ENCODE measurements at regions not wholly inside any gene's neighbourhood (a gene's known extent, or its start where the extent isn't known, plus 50 kb on each side); places are given as distances from the start of the nearest gene placed in this dataset.

- no peak for DNase-seq
These were observed 88.0 kb downstream of the TMEM100 start for GRCh38 chr17:55634702-55635101.

- DNase-seq, result no peak
These were observed 89.8 kb downstream of the TMEM100 start for GRCh38 chr17:55632893-55633292.

- DNase-seq, result no peak
These were observed 90.4 kb downstream of the TMEM100 start for GRCh38 chr17:55632236-55632635.

- no peak for DNase-seq
These were observed 92.7 kb downstream of the TMEM100 start for GRCh38 chr17:55629995-55630394.

DNA sequence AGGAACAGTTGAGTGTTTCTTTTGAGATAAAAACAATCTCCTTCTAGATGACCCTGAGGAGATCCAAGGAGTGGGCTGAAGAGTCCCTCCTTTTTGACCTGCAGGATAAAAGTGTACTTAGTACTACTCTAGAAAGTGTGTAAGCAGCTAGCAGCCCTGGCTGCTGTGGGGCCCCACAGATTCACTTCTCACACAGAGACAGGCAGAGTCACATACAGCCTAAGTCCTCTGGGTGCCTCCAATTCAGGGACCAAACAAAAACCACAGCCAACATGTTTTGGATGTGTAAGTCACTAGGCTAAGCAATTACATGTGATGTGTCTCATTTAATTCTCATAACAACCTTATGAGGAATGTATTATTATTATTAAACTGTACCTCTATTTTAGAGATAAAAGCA lies 97.1 kb downstream of the TMEM100 start:
- no peak for DNase-seq

DNA sequence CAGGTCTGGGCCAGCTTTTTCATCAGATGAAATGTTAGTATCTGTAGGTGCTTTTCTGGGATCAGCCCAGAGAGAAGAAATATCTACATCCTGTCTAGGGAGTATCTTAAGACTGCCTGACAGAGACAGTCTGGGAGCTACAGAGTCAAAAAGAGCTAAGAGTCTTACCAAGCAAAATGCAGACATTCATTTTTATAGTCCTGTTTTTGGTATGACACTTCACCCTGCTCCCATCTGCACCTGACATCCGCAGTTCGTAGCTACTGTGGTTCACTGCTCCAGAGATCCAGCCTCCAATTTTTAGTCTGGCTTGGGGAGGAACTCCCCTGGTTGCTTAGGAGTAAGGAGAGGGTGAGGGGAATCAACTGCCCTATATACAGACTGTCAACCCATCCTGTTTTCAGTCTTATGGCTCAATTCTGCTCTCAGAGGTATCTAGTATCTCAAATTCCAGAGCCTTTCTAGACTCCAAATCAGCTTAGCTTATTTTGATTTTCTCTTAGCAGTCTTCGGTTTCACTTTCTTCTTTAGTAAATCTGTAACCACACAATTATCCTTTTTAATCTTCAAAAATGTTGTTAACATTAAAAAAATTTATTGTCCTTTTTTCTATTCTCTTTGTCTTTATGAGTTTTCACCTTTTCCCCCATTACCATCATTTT lies 97.8 kb downstream of the TMEM100 start:
- no peak for DNase-seq

- no peak for DNase-seq
These were observed 100.1 kb downstream of the TMEM100 start for GRCh38 chr17:55622547-55622946.

DNA sequence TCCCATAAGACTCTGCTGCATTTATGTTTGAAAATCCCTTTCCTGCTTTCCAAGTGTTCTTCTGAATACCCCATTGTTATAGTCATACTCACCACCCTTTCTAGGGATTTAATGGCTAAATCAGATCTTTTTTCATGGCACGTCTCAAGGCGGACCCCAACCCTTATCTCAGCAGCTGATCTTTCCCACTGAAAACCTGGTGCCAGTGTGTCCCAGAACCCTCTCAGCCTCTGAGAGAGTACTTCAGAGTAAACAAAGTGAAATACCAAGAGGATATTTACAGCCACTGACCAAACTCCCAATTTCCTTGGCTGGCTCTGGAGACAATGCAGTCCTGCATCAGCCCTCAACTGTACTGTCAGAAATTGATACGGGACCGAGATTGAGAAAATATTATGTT lies 101.7 kb downstream of the TMEM100 start:
- DNase-seq, result no peak

GRCh38 chr17:55620023-55620422 lies 102.6 kb downstream of the TMEM100 start:
- DNase-seq, result no peak

DNA sequence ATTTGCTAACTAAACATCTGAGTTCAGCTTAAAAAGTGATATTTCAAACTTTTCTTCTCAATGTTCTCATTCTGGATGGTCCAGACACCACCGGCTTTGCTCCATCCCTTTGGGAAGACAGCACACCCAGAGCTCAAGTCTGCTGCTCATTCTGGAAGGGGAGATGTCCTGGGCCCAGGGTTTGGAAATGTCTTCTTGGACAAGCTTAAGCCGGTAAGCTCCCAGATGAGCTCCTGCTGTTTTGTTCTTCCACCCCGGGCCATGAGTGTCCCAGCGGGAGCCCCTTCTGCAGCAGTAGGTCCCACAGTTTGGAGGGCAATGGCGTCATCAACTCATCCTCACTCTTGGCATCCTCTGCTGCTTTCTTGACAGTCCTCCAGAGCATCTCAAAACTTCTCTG lies 105.2 kb downstream of the TMEM100 start:
- DNase-seq, result no peak

- DNase-seq, result no peak
These were observed 102.8 kb upstream of the SMIM36 start for GRCh38 chr17:55614061-55614460.

GRCh38 chr17:55612691-55613141 lies 101.5 kb upstream of the SMIM36 start:
- DNase-seq, result no peak

DNA sequence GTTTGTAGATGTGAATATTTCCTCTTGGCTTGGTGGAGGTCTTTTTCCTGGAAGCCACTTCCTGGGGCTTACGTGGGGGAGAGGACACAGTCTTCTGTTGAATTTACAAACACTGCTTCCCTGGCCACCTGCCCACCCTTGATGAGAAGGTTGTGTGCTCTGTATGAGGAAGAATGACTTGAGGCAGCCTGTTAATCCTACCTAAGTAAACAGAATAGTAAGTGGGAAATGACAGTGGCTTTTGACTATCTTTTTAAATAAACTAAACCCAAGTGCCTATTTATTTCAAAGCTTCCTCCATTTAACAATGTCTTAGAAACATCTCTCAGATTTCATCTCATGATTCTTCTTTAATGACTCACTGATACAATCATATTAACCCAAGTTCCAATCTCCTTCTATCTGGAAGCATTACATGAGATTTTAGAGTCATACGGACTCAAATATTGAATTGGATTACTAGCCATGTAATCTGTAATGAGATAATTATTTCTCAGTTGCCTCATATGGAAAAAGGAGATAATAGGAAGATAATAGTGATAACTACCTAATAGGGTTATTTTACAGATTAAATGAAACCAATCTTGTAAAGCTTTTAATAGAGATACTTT lies 96.6 kb upstream of the SMIM36 start:
- no peak for DNase-seq

DNA sequence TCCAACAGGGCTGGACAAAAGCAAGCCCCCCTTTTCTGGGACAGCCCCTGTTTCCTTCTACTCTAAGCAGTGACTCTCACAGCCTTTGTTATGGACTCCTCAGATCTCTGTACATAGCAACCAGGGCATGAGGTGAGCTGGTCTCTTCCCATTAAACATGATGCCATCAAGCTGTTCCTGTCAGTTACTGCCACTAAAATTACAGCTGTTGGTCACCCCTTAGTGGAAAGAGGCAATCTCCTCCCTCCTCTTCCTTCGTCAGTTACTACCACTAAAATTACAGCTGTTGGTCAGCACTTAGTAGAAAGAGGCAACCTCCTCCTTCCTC lies 95.2 kb upstream of the SMIM36 start:
- DNase-seq, result no peak

- peak; percentile 40 for DNase-seq
These were observed 94.6 kb upstream of the SMIM36 start for GRCh38 chr17:55605705-55606487.

DNA sequence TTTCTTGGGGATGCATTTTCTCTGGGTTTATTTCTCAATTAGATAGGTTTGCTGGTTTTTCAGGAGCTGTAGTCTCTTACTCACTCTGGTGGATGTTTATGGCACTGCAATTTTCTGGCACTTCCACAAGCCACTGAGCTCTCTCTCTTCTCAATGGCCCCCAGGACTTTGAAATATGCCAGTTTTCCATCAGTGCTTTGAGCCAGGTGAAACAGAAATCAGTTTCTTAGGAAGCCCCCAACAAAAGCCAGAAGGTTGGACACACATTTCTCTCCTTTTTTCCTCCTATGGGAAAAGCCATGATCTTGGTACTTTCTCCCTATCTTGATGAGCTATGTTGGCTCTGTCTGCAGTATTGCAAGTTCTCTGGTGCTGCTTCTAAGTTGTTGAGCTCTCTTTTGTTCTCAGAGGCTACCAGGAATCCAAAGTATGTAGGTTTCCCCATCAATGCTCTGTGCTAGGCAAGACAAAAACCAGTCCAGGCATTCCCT lies 90.7 kb upstream of the SMIM36 start:
- DNase-seq, result no peak

GRCh38 chr17:55598495-55598894 lies 87.2 kb upstream of the SMIM36 start:
- no peak for DNase-seq

GRCh38 chr17:55588446-55589242 lies 77.4 kb upstream of the SMIM36 start:
- no peak for DNase-seq

DNA sequence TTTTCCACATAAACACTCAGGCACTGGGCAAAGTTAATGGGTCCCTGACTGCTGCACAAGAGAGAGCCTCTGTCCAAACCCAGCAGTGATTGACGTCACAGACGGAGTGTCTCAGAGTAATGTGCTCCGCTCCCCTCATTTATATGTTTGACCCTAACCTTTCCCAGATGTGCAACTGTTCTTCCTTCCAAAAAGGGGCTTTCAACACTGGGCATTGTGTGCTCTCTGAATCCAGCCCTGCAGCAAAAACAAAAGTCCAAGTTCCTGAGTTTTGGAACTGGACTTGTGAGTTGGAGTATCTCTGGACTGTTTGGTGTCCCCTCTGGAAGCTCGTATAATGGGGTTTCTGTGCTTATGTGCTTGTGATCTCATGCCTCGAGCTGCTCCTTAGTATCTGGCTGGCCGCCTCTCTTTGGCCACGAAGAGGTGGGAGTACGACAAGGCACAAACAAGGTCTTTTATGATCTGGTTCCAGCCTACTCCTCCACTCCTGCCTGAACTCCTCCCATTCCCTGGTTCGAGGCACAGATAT lies 76.4 kb upstream of the SMIM36 start:
- no peak for DNase-seq

GRCh38 chr17:55585629-55586028 lies 74.4 kb upstream of the SMIM36 start:
- DNase-seq, result no peak

DNA sequence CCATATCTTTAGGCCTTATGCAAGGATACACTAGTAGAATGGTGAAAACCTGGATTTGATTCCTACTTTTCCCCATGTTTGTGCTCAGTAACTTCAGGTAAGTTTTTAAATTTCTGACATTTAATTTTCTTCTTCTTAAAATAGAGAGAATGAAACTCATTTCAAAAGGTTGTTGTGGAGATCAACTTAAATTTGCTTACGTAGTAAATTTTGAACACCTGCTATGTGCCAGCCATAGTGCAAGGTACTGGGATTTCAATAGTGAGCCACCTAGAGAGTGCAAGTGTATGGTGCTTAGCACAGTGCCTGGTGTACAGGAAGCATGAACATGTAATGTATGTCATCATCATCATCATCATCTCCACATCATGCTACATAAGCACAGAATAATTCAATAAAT lies 73.6 kb upstream of the SMIM36 start:
- DNase-seq, result no peak
